Neural progenitor cell (in vitro differentiated cells): ENCODE measurements at regions not wholly inside any gene's neighbourhood (a gene's known extent, or its start where the extent isn't known, plus 50 kb on each side); places are given as distances from the start of the nearest gene placed in this dataset.

Experiments
- EZH2 ChIP-seq: fragments of 200-600 bp; sonication (generic); IDR thresholded peaks from 2 replicates; pipeline ENCODE4 v1.6.1; 2017; ENCODE audit warnings: antibody characterized with exemption, mild to moderate bottlenecking, moderate library complexity
- TF ChIP-seq, protein P1 (sequence below): fragments of 200-600 bp; sonication (generic); IDR thresholded peaks from 2 replicates; pipeline ENCODE4 v1.5.1; 2017; ENCODE audit warnings: antibody characterized with exemption, mild to moderate bottlenecking

DNA sequence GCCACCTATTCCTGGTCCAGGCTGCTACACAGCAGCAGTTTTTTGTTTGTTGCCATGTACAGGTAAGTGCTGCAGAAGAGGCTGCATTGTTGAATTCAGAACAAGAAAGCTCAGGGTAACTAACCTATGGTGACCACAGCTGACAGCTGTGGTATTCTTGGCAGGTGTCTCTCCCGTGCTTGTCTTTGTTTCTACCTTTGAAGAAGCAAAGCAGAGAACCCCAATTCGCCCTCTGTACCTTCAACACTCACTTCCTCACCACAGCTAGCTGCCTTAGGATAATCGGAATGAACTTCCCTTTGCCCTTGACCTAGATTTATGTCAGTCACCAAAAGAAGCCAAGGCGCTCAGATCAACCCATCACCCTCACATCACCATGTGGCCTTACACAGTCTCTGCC, 1703.3 kb upstream of the SLC10A2 start:
- TF ChIP-seq, protein P1, sequence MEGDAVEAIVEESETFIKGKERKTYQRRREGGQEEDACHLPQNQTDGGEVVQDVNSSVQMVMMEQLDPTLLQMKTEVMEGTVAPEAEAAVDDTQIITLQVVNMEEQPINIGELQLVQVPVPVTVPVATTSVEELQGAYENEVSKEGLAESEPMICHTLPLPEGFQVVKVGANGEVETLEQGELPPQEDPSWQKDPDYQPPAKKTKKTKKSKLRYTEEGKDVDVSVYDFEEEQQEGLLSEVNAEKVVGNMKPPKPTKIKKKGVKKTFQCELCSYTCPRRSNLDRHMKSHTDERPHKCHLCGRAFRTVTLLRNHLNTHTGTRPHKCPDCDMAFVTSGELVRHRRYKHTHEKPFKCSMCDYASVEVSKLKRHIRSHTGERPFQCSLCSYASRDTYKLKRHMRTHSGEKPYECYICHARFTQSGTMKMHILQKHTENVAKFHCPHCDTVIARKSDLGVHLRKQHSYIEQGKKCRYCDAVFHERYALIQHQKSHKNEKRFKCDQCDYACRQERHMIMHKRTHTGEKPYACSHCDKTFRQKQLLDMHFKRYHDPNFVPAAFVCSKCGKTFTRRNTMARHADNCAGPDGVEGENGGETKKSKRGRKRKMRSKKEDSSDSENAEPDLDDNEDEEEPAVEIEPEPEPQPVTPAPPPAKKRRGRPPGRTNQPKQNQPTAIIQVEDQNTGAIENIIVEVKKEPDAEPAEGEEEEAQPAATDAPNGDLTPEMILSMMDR, result no peak
- no peak for TF ChIP-seq EZH2
